Spleen (tissue), 7 donors: ENCODE measurements at regions not wholly inside any gene's neighbourhood (a gene's known extent, or its start where the extent isn't known, plus 50 kb on each side); places are given as distances from the start of the nearest gene placed in this dataset.

Experiments used
- POLR2A ChIP-seq, 3 donors: fragments of 450-650 bp; IDR thresholded peaks; one replicate each; pipeline ENCODE4 v1.5.1; 2017; ENCODE audit warnings: antibody characterized with exemption in 3 of 3, mild to moderate bottlenecking in 1 of 3
- POLR2AphosphoS5 ChIP-seq, 3 donors: sonication (generic); formaldehyde crosslinking; IDR thresholded peaks; one replicate each; pipeline ENCODE4 v1.5.1; 2017; ENCODE audit warnings: antibody characterized with exemption in 3 of 3
- TF ChIP-seq, protein P1 (sequence below), 11 experiments: fragments of 200-600 bp in 7 of 11; fragments of 450-650 bp in 4 of 11; sonication (generic) in 4 of 11; IDR thresholded peaks in 8 of 11; conservative IDR thresholded peaks in 3 of 11; 1 replicate in 7 of 11; 2 replicates in 4 of 11; pipeline versions ENCODE4 v1.4.0 to v1.8.0; 2016 to 2021; ENCODE audit warnings: antibody characterized with exemption in 11 of 11, inconsistent platforms in 4 of 11, mild to moderate bottlenecking in 1 of 11
- donor health status: DM: no; HTN: no; CAD: no; lungs with moderate emphysema.
- donor health status: DM: no; HTN: no; CAD: no.
- donor health status: DM: no; HTN: no; CAD: no.

DNA sequence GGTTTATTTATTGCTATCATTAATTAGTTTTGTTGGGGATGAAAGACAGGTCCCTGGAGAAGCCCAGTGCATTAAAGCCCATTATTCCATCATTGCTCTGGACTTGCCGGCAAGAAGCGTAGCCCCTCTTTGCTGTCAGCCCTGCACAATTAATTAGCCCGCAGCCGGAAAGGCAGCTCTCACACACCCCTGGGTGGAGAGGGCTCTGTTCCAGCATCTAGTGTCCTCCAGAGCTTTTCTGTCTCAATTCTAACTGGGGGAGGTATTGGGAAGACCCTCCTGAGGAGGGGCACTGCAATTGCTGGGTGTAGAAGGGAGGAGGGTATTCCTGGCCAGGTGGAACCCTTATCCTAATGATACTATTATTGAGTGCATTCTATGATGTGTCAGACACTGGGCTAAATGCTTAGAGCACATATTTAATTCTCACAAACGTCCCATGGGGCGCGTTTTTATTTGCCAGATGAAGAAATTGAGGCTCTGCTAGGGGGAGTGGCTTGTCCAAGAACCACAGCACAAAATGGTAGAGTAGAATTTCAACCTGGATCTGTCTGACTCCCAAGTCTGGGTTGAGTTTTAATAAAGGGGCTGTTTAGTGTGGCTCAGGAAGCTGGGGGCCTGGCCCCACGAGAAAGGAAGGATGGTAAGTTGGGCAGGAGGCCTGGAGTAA lies 148.1 kb upstream of the PCBD1 start:
- TF ChIP-seq, protein P1, sequence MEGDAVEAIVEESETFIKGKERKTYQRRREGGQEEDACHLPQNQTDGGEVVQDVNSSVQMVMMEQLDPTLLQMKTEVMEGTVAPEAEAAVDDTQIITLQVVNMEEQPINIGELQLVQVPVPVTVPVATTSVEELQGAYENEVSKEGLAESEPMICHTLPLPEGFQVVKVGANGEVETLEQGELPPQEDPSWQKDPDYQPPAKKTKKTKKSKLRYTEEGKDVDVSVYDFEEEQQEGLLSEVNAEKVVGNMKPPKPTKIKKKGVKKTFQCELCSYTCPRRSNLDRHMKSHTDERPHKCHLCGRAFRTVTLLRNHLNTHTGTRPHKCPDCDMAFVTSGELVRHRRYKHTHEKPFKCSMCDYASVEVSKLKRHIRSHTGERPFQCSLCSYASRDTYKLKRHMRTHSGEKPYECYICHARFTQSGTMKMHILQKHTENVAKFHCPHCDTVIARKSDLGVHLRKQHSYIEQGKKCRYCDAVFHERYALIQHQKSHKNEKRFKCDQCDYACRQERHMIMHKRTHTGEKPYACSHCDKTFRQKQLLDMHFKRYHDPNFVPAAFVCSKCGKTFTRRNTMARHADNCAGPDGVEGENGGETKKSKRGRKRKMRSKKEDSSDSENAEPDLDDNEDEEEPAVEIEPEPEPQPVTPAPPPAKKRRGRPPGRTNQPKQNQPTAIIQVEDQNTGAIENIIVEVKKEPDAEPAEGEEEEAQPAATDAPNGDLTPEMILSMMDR (IDR thresholded peaks at IDR 0.05 in 8 of 11, conservative IDR thresholded peaks at IDR 0.05 in 3 of 11): no peak
- TF ChIP-seq POLR2AphosphoS5 (IDR thresholded peaks at IDR 0.05) (no peak), POLR2A (IDR thresholded peaks at IDR 0.05) (no peak)
